ENCODE measurements at regions not wholly inside any gene's neighbourhood (a gene's known extent, or its start where the extent isn't known, plus 50 kb on each side); places are given as distances from the start of the nearest gene placed in this dataset.

GRCh38 chr10:111972109-111972508, 211.5 kb downstream of the GPAM start:
- ATAC-seq (ENCODE audit: low read depth) (peak; percentile 33; the same call in 1 of the 3 replicates), DNase-seq (ENCODE audit: low spot score) (no peak)
- no peaks in the 10 kb centered on the region for H3K27me3 ChIP-seq (ENCODE audit: insufficient read depth, poor library complexity, severe bottlenecking)
- no peaks in the 10 kb centered on the region for H3K9me3 ChIP-seq (ENCODE audit: severe bottlenecking)
- no peaks in the 10 kb centered on the region for H3K36me3 ChIP-seq (ENCODE audit: low read depth)
- no peak for TF ChIP-seq CTCF (IDR thresholded peaks at IDR 0.05; ENCODE audit: poor library complexity, severe bottlenecking)
- no peaks in the 10 kb centered on the region for H3K4me1 ChIP-seq (ENCODE audit: insufficient read depth, poor library complexity, severe bottlenecking)
- H3K4me3 ChIP-seq (ENCODE audit: severe bottlenecking): no peak overlapping the region
- no peak overlapping the region for H3K27ac ChIP-seq (ENCODE audit: poor library complexity, severe bottlenecking)

GRCh38 chr10:111973306-111973705, 210.3 kb downstream of the GPAM start:
- TF ChIP-seq CTCF (IDR thresholded peaks at IDR 0.05; ENCODE audit: poor library complexity, severe bottlenecking): no peak
- no peak overlapping the region for H3K27ac ChIP-seq (ENCODE audit: poor library complexity, severe bottlenecking)
- DNase-seq (ENCODE audit: low spot score) (no peak), ATAC-seq (ENCODE audit: low read depth) (no peak)
- H3K4me1 ChIP-seq (ENCODE audit: insufficient read depth, poor library complexity, severe bottlenecking): no peaks in the 10 kb centered on the region
- H3K4me3 ChIP-seq (ENCODE audit: severe bottlenecking): no peak overlapping the region
- no peaks in the 10 kb centered on the region for H3K9me3 ChIP-seq (ENCODE audit: severe bottlenecking)
- H3K27me3 ChIP-seq (ENCODE audit: insufficient read depth, poor library complexity, severe bottlenecking): no peaks in the 10 kb centered on the region
- no peaks in the 10 kb centered on the region for H3K36me3 ChIP-seq (ENCODE audit: low read depth)

- H3K27ac ChIP-seq (ENCODE audit: poor library complexity, severe bottlenecking): no peak overlapping the region
- no peaks in the 10 kb centered on the region for H3K36me3 ChIP-seq (ENCODE audit: low read depth)
- no peaks in the 10 kb centered on the region for H3K27me3 ChIP-seq (ENCODE audit: insufficient read depth, poor library complexity, severe bottlenecking)
- H3K4me1 ChIP-seq (ENCODE audit: insufficient read depth, poor library complexity, severe bottlenecking): no peaks in the 10 kb centered on the region
- no peak overlapping the region for H3K4me3 ChIP-seq (ENCODE audit: severe bottlenecking)
- DNase-seq (ENCODE audit: low spot score): no peak
- ATAC-seq (ENCODE audit: low read depth): no peak
- H3K9me3 ChIP-seq (ENCODE audit: severe bottlenecking): no peaks in the 10 kb centered on the region
- TF ChIP-seq CTCF (IDR thresholded peaks at IDR 0.05; ENCODE audit: poor library complexity, severe bottlenecking): no peak
Measured at GRCh38 chr10:111973826-111974225, 209.7 kb downstream of the GPAM start.

GRCh38 chr10:111974325-111974724, 209.2 kb downstream of the GPAM start:
- Histone ChIP-seq H3K4me1 (ENCODE audit: insufficient read depth, poor library complexity, severe bottlenecking) (no peaks in the 10 kb centered on the region), H3K4me3 (ENCODE audit: severe bottlenecking) (no peak overlapping the region), H3K36me3 (ENCODE audit: low read depth) (no peaks in the 10 kb centered on the region), H3K27ac (ENCODE audit: poor library complexity, severe bottlenecking) (no peak overlapping the region), H3K9me3 (ENCODE audit: severe bottlenecking) (no peaks in the 10 kb centered on the region), H3K27me3 (ENCODE audit: insufficient read depth, poor library complexity, severe bottlenecking) (no peaks in the 10 kb centered on the region)
- no peak for TF ChIP-seq CTCF (IDR thresholded peaks at IDR 0.05; ENCODE audit: poor library complexity, severe bottlenecking)
- ATAC-seq (ENCODE audit: low read depth): no peak
- DNase-seq (ENCODE audit: low spot score): no peak

- Histone ChIP-seq H3K9me3 (ENCODE audit: severe bottlenecking) (no peaks in the 10 kb centered on the region), H3K27me3 (ENCODE audit: insufficient read depth, poor library complexity, severe bottlenecking) (no peaks in the 10 kb centered on the region), H3K27ac (ENCODE audit: poor library complexity, severe bottlenecking) (no peak overlapping the region), H3K4me3 (ENCODE audit: severe bottlenecking) (no peak overlapping the region), H3K4me1 (ENCODE audit: insufficient read depth, poor library complexity, severe bottlenecking) (no peaks in the 10 kb centered on the region), H3K36me3 (ENCODE audit: low read depth) (no peaks in the 10 kb centered on the region)
- DNase-seq (ENCODE audit: low spot score) (no peak), ATAC-seq (ENCODE audit: low read depth) (no peak)
- TF ChIP-seq CTCF (IDR thresholded peaks at IDR 0.05; ENCODE audit: poor library complexity, severe bottlenecking): no peak
Measured at GRCh38 chr10:111976557-111976956, 207.0 kb downstream of the GPAM start.

Data from RWPE2 (cell line).